ENCODE measurements at regions not wholly inside any gene's neighbourhood (a gene's known extent, or its start where the extent isn't known, plus 50 kb on each side); places are given as distances from the start of the nearest gene placed in this dataset.

- TF ChIP-seq CTCF (IDR thresholded peaks at IDR 0.05) (no peak), EP300 (IDR thresholded peaks at IDR 0.05) (no peak)
These were observed 152.9 kb downstream of the C9orf50 start for GRCh38 chr9:129467739-129468666.
